GM18873 (cell line): ENCODE measurements at regions not wholly inside any gene's neighbourhood (a gene's known extent, or its start where the extent isn't known, plus 50 kb on each side); places are given as distances from the start of the nearest gene placed in this dataset.
"Not testable (repeated sequence)": the region's sequence is repeated elsewhere in the genome, so short reads cannot be mapped to it uniquely, and the experiment has no call there.

Experiments
- ATAC-seq: cut with Tn5 transposase; IDR thresholded peaks from one replicate; pipeline ENCODE4 v1.9.1; 2021; ENCODE audit warnings: mild to moderate bottlenecking, moderate library complexity, moderate number of reproducible peaks; ENCODE audit not compliant: unreplicated experiment, low FRiP score

- ATAC-seq: no peak
Measured at GRCh38 chr2:180621366-180621765, 359.0 kb upstream of the UBE2E3 start.

- no peak for ATAC-seq
Measured at GRCh38 chr2:180618570-180618969, 361.8 kb upstream of the UBE2E3 start.

- ATAC-seq: no peak
Measured at GRCh38 chr2:180614776-180615175, 365.6 kb upstream of the UBE2E3 start.

- no peak for ATAC-seq
Measured at GRCh38 chr2:180609626-180610340, 370.6 kb upstream of the UBE2E3 start.

GRCh38 chr2:180607514-180608049 is 372.8 kb upstream of the UBE2E3 start:
- ATAC-seq: no peak

GRCh38 chr2:180604077-180604476 is 376.3 kb upstream of the UBE2E3 start:
- no peak for ATAC-seq

GRCh38 chr2:180601016-180601415 is 379.4 kb upstream of the UBE2E3 start:
- no peak for ATAC-seq

GRCh38 chr2:180599804-180600203 is 380.6 kb upstream of the UBE2E3 start:
- ATAC-seq: no peak

- ATAC-seq: no peak
Measured at GRCh38 chr2:180597179-180597578, 383.2 kb upstream of the UBE2E3 start.

- no peak for ATAC-seq
Measured at GRCh38 chr2:180596453-180596852, 384.0 kb upstream of the UBE2E3 start.

- ATAC-seq: no peak
Measured at GRCh38 chr2:180591947-180592346, 388.5 kb upstream of the UBE2E3 start.

- ATAC-seq: not testable (repeated sequence)
Measured at GRCh38 chr2:180591093-180591781, 389.2 kb upstream of the UBE2E3 start.

GRCh38 chr2:180583441-180584140 is 396.8 kb upstream of the UBE2E3 start:
- ATAC-seq: no peak

GRCh38 chr2:180579388-180579787 is 401.0 kb upstream of the UBE2E3 start:
- no peak for ATAC-seq

GRCh38 chr2:180578441-180578840 is 402.0 kb upstream of the UBE2E3 start:
- ATAC-seq: no peak

- no peak for ATAC-seq
Measured at GRCh38 chr2:180577567-180577966, 402.8 kb upstream of the UBE2E3 start.

- ATAC-seq: no peak
Measured at GRCh38 chr2:180573951-180574350, 406.5 kb upstream of the UBE2E3 start.

- no peak for ATAC-seq
Measured at GRCh38 chr2:180572346-180572745, 408.1 kb upstream of the UBE2E3 start.

- no peak for ATAC-seq
Measured at GRCh38 chr2:180571559-180571958, 408.8 kb upstream of the UBE2E3 start.

GRCh38 chr2:180570864-180571263 is 409.5 kb upstream of the UBE2E3 start:
- ATAC-seq: no peak

- ATAC-seq: no peak
Measured at GRCh38 chr2:180564051-180564450, 416.4 kb upstream of the UBE2E3 start.
